MM.1S (cell line): ENCODE measurements at regions not wholly inside any gene's neighbourhood (a gene's known extent, or its start where the extent isn't known, plus 50 kb on each side); places are given as distances from the start of the nearest gene placed in this dataset.

ENCODE experiments used
- DNase-seq: peaks from one replicate; pipeline ENCODE4 v3.0.0-alpha.2; 2015
- H2AFZ ChIP-seq: fragments of 300-600 bp; sonication (generic); 2 replicates; pipeline ENCODE4 v1.6.0; 2016; ENCODE audit warnings: antibody characterized with exemption, low read length
- H3F3A ChIP-seq: fragments of 300-600 bp; sonication (generic); 2 replicates; pipeline ENCODE4 v1.6.1; 2016; ENCODE audit warnings: mild to moderate bottlenecking, antibody characterized with exemption, low read length, moderate library complexity, mixed read lengths; ENCODE audit not compliant: insufficient read depth
- H3K27ac ChIP-seq: fragments of 300-600 bp; sonication (generic); 2 replicates; pipeline ENCODE4 v1.5.1; 2016; ENCODE audit warnings: mild to moderate bottlenecking, low read length
- H3K27me3 ChIP-seq: fragments of 300-600 bp; sonication (generic); replicated peaks from 2 replicates; pipeline ENCODE4 v1.6.0; 2016; ENCODE audit warnings: low read length; ENCODE audit not compliant: insufficient read depth
- H3K36me3 ChIP-seq: fragments of 300-600 bp; sonication (generic); replicated peaks from 2 replicates; pipeline ENCODE4 v1.6.1; 2016; ENCODE audit warnings: mild to moderate bottlenecking, low read length, mixed read lengths; ENCODE audit not compliant: insufficient read depth
- H3K4me1 ChIP-seq: fragments of 300-600 bp; sonication (generic); 2 replicates; pipeline ENCODE4 v1.6.1; 2016; ENCODE audit warnings: low read length, mixed read lengths
- H3K4me2 ChIP-seq: fragments of 300-600 bp; sonication (generic); 2 replicates; pipeline ENCODE4 v1.6.0; 2016; ENCODE audit warnings: low read depth, low read length
- H3K4me3 ChIP-seq: fragments of 300-600 bp; sonication (generic); 2 replicates; pipeline ENCODE4 v1.5.1; 2016; ENCODE audit warnings: low read length, mixed read lengths
- H3K79me2 ChIP-seq: fragments of 300-600 bp; sonication (generic); 2 replicates; pipeline ENCODE4 v1.6.1; 2016; ENCODE audit warnings: mixed run types, low read length, mixed read lengths
- H3K9ac ChIP-seq: fragments of 300-600 bp; sonication (generic); 2 replicates; pipeline ENCODE4 v1.6.1; 2016; ENCODE audit warnings: low read length, mixed read lengths
- H3K9me2 ChIP-seq: fragments of 300-600 bp; sonication (generic); replicated peaks from 2 replicates; pipeline ENCODE4 v1.6.1; 2016; ENCODE audit warnings: mild to moderate bottlenecking, low read length, mixed read lengths; ENCODE audit not compliant: insufficient read depth
- H3K9me3 ChIP-seq: fragments of 300-600 bp; sonication (generic); replicated peaks from 2 replicates; pipeline ENCODE4 v1.6.1; 2016; ENCODE audit warnings: mild to moderate bottlenecking, low read length, mixed read lengths; ENCODE audit not compliant: insufficient read depth
- H4K20me1 ChIP-seq: fragments of 300-600 bp; sonication (generic); 2 replicates; pipeline ENCODE4 v1.6.1; 2016; ENCODE audit warnings: mild to moderate bottlenecking, low read length, moderate library complexity, mixed read lengths; ENCODE audit not compliant: insufficient read depth
- CTCF ChIP-seq: fragments of 300-600 bp; sonication (generic); IDR thresholded peaks from 2 replicates; pipeline ENCODE4 v1.5.1; 2016; ENCODE audit warnings: antibody characterized with exemption, low read length, mixed read lengths
- EZH2 ChIP-seq: fragments of 300-600 bp; sonication (generic); optimal IDR thresholded peaks from 2 replicates; pipeline ENCODE3; 2017; ENCODE audit warnings: low read depth, mild to moderate bottlenecking, antibody characterized with exemption, low read length, mixed read lengths
- EZH2phosphoT487 ChIP-seq: fragments of 300-600 bp; sonication (generic); IDR thresholded peaks from 2 replicates; pipeline ENCODE4 v1.6.1; 2018; ENCODE audit warnings: antibody characterized with exemption, low read length

GRCh38 chr2:239765076-239765845, 259.9 kb downstream of the NDUFA10 start:
- H3K27ac ChIP-seq: no peak overlapping the region
- no peaks in the 10 kb centered on the region for H3K79me2 ChIP-seq
- no peaks in the 10 kb centered on the region for H3K27me3 ChIP-seq
- no peak overlapping the region for H3K4me2 ChIP-seq
- H3K36me3 ChIP-seq: no peaks in the 10 kb centered on the region
- no peaks in the 10 kb centered on the region for H3K9me3 ChIP-seq
- TF ChIP-seq EZH2phosphoT487: no peak
- TF ChIP-seq CTCF: no peak
- TF ChIP-seq EZH2: no peak
- H4K20me1 ChIP-seq: no peaks in the 10 kb centered on the region
- no peak overlapping the region for H3K4me3 ChIP-seq
- no peak for DNase-seq
- no peaks in the 10 kb centered on the region for H3K9me2 ChIP-seq
- H3K9ac ChIP-seq: no peak overlapping the region
- no peak overlapping the region for H2AFZ ChIP-seq
- H3F3A ChIP-seq: peaks cover 8% of the 10 kb centered on the region; the same call in 1 of the 2 replicates
- H3K4me1 ChIP-seq: peaks cover 31% of the 10 kb centered on the region

GRCh38 chr2:239763433-239764097, 261.6 kb downstream of the NDUFA10 start:
- H3K4me1 ChIP-seq: peaks cover 16% of the 10 kb centered on the region
- H4K20me1 ChIP-seq: no peaks in the 10 kb centered on the region
- H2AFZ ChIP-seq: no peak overlapping the region
- no peak overlapping the region for H3K9ac ChIP-seq
- H3K9me2 ChIP-seq: no peaks in the 10 kb centered on the region
- no peak overlapping the region for H3K4me2 ChIP-seq
- H3K79me2 ChIP-seq: no peaks in the 10 kb centered on the region
- no peaks in the 10 kb centered on the region for H3K36me3 ChIP-seq
- H3K9me3 ChIP-seq: no peaks in the 10 kb centered on the region
- no peak for DNase-seq
- no peak overlapping the region for H3K4me3 ChIP-seq
- H3F3A ChIP-seq: no peaks in the 10 kb centered on the region
- no peaks in the 10 kb centered on the region for H3K27me3 ChIP-seq
- TF ChIP-seq EZH2 (no peak), EZH2phosphoT487 (no peak), CTCF (no peak)
- H3K27ac ChIP-seq: no peak overlapping the region

- TF ChIP-seq EZH2phosphoT487 (no peak), CTCF (no peak)
- Histone ChIP-seq H3K79me2 (no peaks in the 10 kb centered on the region), H3K27me3 (no peaks in the 10 kb centered on the region), H3K36me3 (no peaks in the 10 kb centered on the region), H3K4me2 (no peak overlapping the region), H3F3A (no peaks in the 10 kb centered on the region), H3K9ac (no peak overlapping the region), H3K4me1 (peaks cover 14% of the 10 kb centered on the region), H3K9me2 (no peaks in the 10 kb centered on the region), H3K27ac (no peak overlapping the region), H3K4me3 (no peak overlapping the region), H4K20me1 (no peaks in the 10 kb centered on the region), H3K9me3 (no peaks in the 10 kb centered on the region), H2AFZ (no peak overlapping the region)
- no peak for DNase-seq
Observed at GRCh38 chr2:239762655-239763269, 262.4 kb downstream of the NDUFA10 start.
